Suppressor macrophage treated with lipopolysaccharide for 4 hours (primary cell): ENCODE measurements at regions not wholly inside any gene's neighbourhood (a gene's known extent, or its start where the extent isn't known, plus 50 kb on each side); places are given as distances from the start of the nearest gene placed in this dataset.
"Not testable (repeated sequence)": the region's sequence is repeated elsewhere in the genome, so short reads cannot be mapped to it uniquely, and the experiment has no call there.

Experiments used
- DNase-seq: peaks from one replicate; pipeline ENCODE4 v3.0.0-alpha.2; 2020

- no peak for DNase-seq
Observed at GRCh38 chr15:69554279-69554961, 101.8 kb downstream of the RPLP1 start.

GRCh38 chr15:69555080-69555479 lies 102.5 kb downstream of the RPLP1 start:
- DNase-seq = no peak

GRCh38 chr15:69556344-69556743 lies 103.7 kb downstream of the RPLP1 start:
- DNase-seq = no peak

- no peak for DNase-seq
Observed at GRCh38 chr15:69557020-69557706, 104.5 kb downstream of the RPLP1 start.

- no peak for DNase-seq
Observed at GRCh38 chr15:69557707-69558409, 105.2 kb downstream of the RPLP1 start.

- no peak for DNase-seq
Observed at GRCh38 chr15:69559440-69560190, 107.0 kb downstream of the RPLP1 start.

GRCh38 chr15:69561071-69561784 lies 108.6 kb downstream of the RPLP1 start:
- no peak for DNase-seq

GRCh38 chr15:69562116-69562515 lies 109.5 kb downstream of the RPLP1 start:
- DNase-seq = no peak

GRCh38 chr15:69562564-69562963 lies 109.9 kb downstream of the RPLP1 start:
- no peak for DNase-seq

GRCh38 chr15:69565066-69565655 lies 112.5 kb downstream of the RPLP1 start:
- no peak for DNase-seq

- DNase-seq = not testable (repeated sequence)
Observed at GRCh38 chr15:69567238-69567760, 114.7 kb downstream of the RPLP1 start.

- peak; percentile 17 for DNase-seq
Observed at GRCh38 chr15:69568173-69569009, 115.8 kb downstream of the RPLP1 start.

GRCh38 chr15:69570454-69570853 lies 117.8 kb downstream of the RPLP1 start:
- no peak for DNase-seq

GRCh38 chr15:69570997-69571396 lies 118.4 kb downstream of the RPLP1 start:
- no peak for DNase-seq

- DNase-seq = not testable (repeated sequence)
Observed at GRCh38 chr15:69573278-69573677, 120.7 kb downstream of the RPLP1 start.

- peak; percentile 67 for DNase-seq
Observed at GRCh38 chr15:69573815-69574475, 121.3 kb downstream of the RPLP1 start.

- peak; percentile 70 for DNase-seq
Observed at GRCh38 chr15:69574506-69574905, 121.9 kb downstream of the RPLP1 start.

GRCh38 chr15:69575387-69575786 lies 122.8 kb downstream of the RPLP1 start:
- no peak for DNase-seq

GRCh38 chr15:69576035-69576526 lies 123.5 kb downstream of the RPLP1 start:
- DNase-seq = peak; percentile 80

GRCh38 chr15:69576948-69577351 lies 124.3 kb downstream of the RPLP1 start:
- DNase-seq = no peak
